ENCODE measurements at regions not wholly inside any gene's neighbourhood (a gene's known extent, or its start where the extent isn't known, plus 50 kb on each side); places are given as distances from the start of the nearest gene placed in this dataset.
"Not testable (repeated sequence)": the region's sequence is repeated elsewhere in the genome, so short reads cannot be mapped to it uniquely, and the experiment has no call there.

GRCh38 chr5:29451004-29451403, 1742.5 kb upstream of the CDH6 start:
- not testable (repeated sequence) for DNase-seq (ENCODE audit: low spot score)

GRCh38 chr5:29414681-29415080, 1778.8 kb upstream of the CDH6 start:
- no peak for DNase-seq (ENCODE audit: low spot score)

- no peak for DNase-seq (ENCODE audit: low spot score)
Measured at GRCh38 chr5:29412979-29413378, 1780.5 kb upstream of the CDH6 start.

- DNase-seq (ENCODE audit: low spot score) = no peak
Measured at GRCh38 chr5:29402270-29402669, 1791.2 kb upstream of the CDH6 start.

GRCh38 chr5:29389993-29390392, 1803.5 kb upstream of the CDH6 start:
- no peak for DNase-seq (ENCODE audit: low spot score)

- DNase-seq (ENCODE audit: low spot score) = no peak
Measured at GRCh38 chr5:29387384-29387783, 1806.1 kb upstream of the CDH6 start.

- DNase-seq (ENCODE audit: low spot score) = no peak
Measured at GRCh38 chr5:29382780-29383179, 1810.7 kb upstream of the CDH6 start.

- no peak for DNase-seq (ENCODE audit: low spot score)
Measured at GRCh38 chr5:29380029-29380428, 1813.5 kb upstream of the CDH6 start.

GRCh38 chr5:29379619-29380018, 1813.9 kb upstream of the CDH6 start:
- DNase-seq (ENCODE audit: low spot score) = no peak

GRCh38 chr5:29378104-29378503, 1815.4 kb upstream of the CDH6 start:
- DNase-seq (ENCODE audit: low spot score) = no peak

GRCh38 chr5:29370248-29370647, 1823.2 kb upstream of the CDH6 start:
- DNase-seq (ENCODE audit: low spot score) = no peak

- no peak for DNase-seq (ENCODE audit: low spot score)
Measured at GRCh38 chr5:29367176-29367833, 1826.2 kb upstream of the CDH6 start.

- no peak for DNase-seq (ENCODE audit: low spot score)
Measured at GRCh38 chr5:29351170-29351569, 1842.3 kb upstream of the CDH6 start.

- no peak for DNase-seq (ENCODE audit: low spot score)
Measured at GRCh38 chr5:29337030-29337429, 1856.5 kb upstream of the CDH6 start.

- no peak for DNase-seq (ENCODE audit: low spot score)
Measured at GRCh38 chr5:29321591-29321990, 1871.9 kb upstream of the CDH6 start.

GRCh38 chr5:29309359-29309758, 1884.1 kb upstream of the CDH6 start:
- no peak for DNase-seq (ENCODE audit: low spot score)

GRCh38 chr5:29307478-29307877, 1886.0 kb upstream of the CDH6 start:
- DNase-seq (ENCODE audit: low spot score) = no peak

GRCh38 chr5:29304545-29304944, 1888.9 kb upstream of the CDH6 start:
- no peak for DNase-seq (ENCODE audit: low spot score)

GRCh38 chr5:29296548-29296947, 1896.9 kb upstream of the CDH6 start:
- DNase-seq (ENCODE audit: low spot score) = no peak

- DNase-seq (ENCODE audit: low spot score) = no peak
Measured at GRCh38 chr5:29277642-29278041, 1915.8 kb upstream of the CDH6 start.

GRCh38 chr5:29276371-29276770, 1917.1 kb upstream of the CDH6 start:
- DNase-seq (ENCODE audit: low spot score) = no peak

- no peak for DNase-seq (ENCODE audit: low spot score)
Measured at GRCh38 chr5:29263915-29264351, 1929.6 kb upstream of the CDH6 start.

- no peak for DNase-seq (ENCODE audit: low spot score)
Measured at GRCh38 chr5:29262339-29263123, 1931.0 kb upstream of the CDH6 start.

- DNase-seq (ENCODE audit: low spot score) = no peak
Measured at GRCh38 chr5:29261213-29261612, 1932.3 kb upstream of the CDH6 start.
